Panc1 (cell line): ENCODE measurements at regions not wholly inside any gene's neighbourhood (a gene's known extent, or its start where the extent isn't known, plus 50 kb on each side); places are given as distances from the start of the nearest gene placed in this dataset.

ENCODE experiments used
- ATAC-seq: fragments of 200-7000 bp; cut with Tn5 transposase; 2 replicates; pipeline ENCODE4 v1.9.1; 2020; ENCODE audit warnings: mild to moderate bottlenecking, moderate library complexity
- BruUV-seq: library from RNA; stranded (reverse); fragments of 400-500 nt; replicated peaks from 2 replicates; lab custom pipeline; 2021; lab: Mats Ljungman, UMichigan
- CTCF ChIA-PET: fragments of 300-600 bp; sonication (Branson Sonifier 250); formaldehyde crosslinking; loops from one replicate; lab custom pipeline; 2022; ENCODE audit warnings: antibody characterized with exemption; lab: Charles Lee
- POLR2A ChIA-PET: fragments of 300-600 bp; sonication (Branson Sonifier 250); formaldehyde crosslinking; loops from one replicate; lab custom pipeline; 2022; ENCODE audit warnings: antibody characterized with exemption; lab: Charles Lee
- DNase-seq: peaks from one replicate; pipeline ENCODE4 v3.0.0-alpha.2; 2010; ENCODE audit warnings: low read depth, low spot score
- H3K27ac ChIP-seq: 2 replicates; pipeline ENCODE4 v1.5.1; 2011; ENCODE audit warnings: mild to moderate bottlenecking, low read length, inconsistent platforms
- H3K27me3 ChIP-seq: fragments of 200-500 bp; sonication (Bioruptor generic); 2 replicates; pipeline ENCODE4 v1.6.0; 2014; ENCODE audit warnings: low read length, inconsistent platforms; ENCODE audit not compliant: control insufficient read depth, insufficient read depth
- H3K36me3 ChIP-seq: fragments of 200-500 bp; sonication (Bioruptor generic); 2 replicates; pipeline ENCODE4 v1.5.1; 2014; ENCODE audit warnings: inconsistent platforms, mild to moderate bottlenecking, low read length, moderate library complexity; ENCODE audit not compliant: control insufficient read depth, insufficient read depth
- H3K4me1 ChIP-seq: 2 replicates; pipeline ENCODE4 v1.5.1; 2011; ENCODE audit warnings: inconsistent platforms, mild to moderate bottlenecking, low read length, moderate library complexity; ENCODE audit not compliant: control insufficient read depth, insufficient read depth
- H3K4me3 ChIP-seq, 2 experiments: 2 replicates each; pipeline ENCODE4 v1.5.1; 2011 to 2012; ENCODE audit warnings: low read depth in 2 of 2, low read length in 2 of 2, mild to moderate bottlenecking in 2 of 2, inconsistent platforms in 1 of 2, moderate library complexity in 1 of 2
- H3K9me3 ChIP-seq: fragments of 200-500 bp; sonication (Bioruptor generic); 2 replicates; pipeline ENCODE4 v1.5.1; 2014; ENCODE audit warnings: low read depth, mild to moderate bottlenecking, inconsistent platforms, low read length, moderate library complexity; ENCODE audit not compliant: control insufficient read depth, insufficient read depth
- POLR2AphosphoS5 ChIP-seq: IDR thresholded peaks from 2 replicates; pipeline ENCODE4 v1.6.1; 2012; ENCODE audit warnings: mild to moderate bottlenecking, low read depth, low read length, moderate library complexity
- SIN3A ChIP-seq: IDR thresholded peaks from 2 replicates; pipeline ENCODE4 v1.6.1; 2012; ENCODE audit warnings: low read depth, mild to moderate bottlenecking, low read length, moderate library complexity, borderline replicate concordance; ENCODE audit not compliant: insufficient read depth
- TCF7L2 ChIP-seq: IDR thresholded peaks from 2 replicates; pipeline ENCODE4 v1.6.1; 2011; ENCODE audit warnings: mild to moderate bottlenecking, low read depth, low read length, inconsistent platforms
- in situ Hi-C: cut with HindIII; loops from 2 replicates; pipeline ENCODE4 v1.10.0; 2016; ENCODE audit warnings: low sequenced_read_pairs, low pct_unique_long_range_greater_than_20kb
- intact Hi-C: fragments of 100-400 bp; cut with micrococcal nuclease; formaldehyde crosslinking; loops from one replicate; pipeline ENCODE4 v1.10.0; 2022; ENCODE audit not compliant: unreplicated experiment
- TF ChIP-seq, protein P1 (sequence below), 2 experiments: IDR thresholded peaks; 2 replicates each; pipeline ENCODE4 v1.6.1; 2011 to 2012; ENCODE audit warnings: low read depth in 2 of 2, control low read depth in 1 of 2, low read length in 1 of 2, mild to moderate bottlenecking in 1 of 2, moderate library complexity in 1 of 2; ENCODE audit not compliant: insufficient read depth in 1 of 2
- TF ChIP-seq, protein P2 (sequence below): fragments of 450-650 bp; IDR thresholded peaks from 2 replicates; pipeline ENCODE4 v1.5.1; 2017; ENCODE audit warnings: mild to moderate bottlenecking

DNA sequence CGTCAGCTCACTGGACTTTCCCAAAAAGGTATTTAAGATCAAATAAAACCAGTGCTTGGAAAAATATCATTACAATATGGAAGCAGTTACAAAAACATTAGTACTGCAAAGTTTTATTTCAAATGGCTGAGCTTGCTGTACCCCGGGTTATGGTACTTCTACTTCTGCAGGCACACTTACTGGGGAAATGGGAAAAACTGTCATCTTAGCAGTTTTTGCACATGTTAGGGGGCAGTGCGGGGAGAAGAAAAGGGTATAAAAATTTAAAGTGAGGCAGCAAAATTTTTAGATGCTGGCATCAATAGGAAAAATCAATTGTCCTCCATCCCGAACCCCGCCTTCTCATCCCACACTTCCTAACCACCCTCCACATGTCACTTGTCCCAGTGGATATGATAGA is 133.4 kb downstream of the ATG4C start:
- Histone ChIP-seq H3K9me3 (no peaks in the 10 kb centered on the region), H3K27ac (no peak overlapping the region), H3K4me1 (no peaks in the 10 kb centered on the region), H3K4me3 (no peak overlapping the region), H3K36me3 (no peaks in the 10 kb centered on the region), H3K27me3 (peaks cover 18% of the 10 kb centered on the region; the same call in 1 of the 2 replicates)
- in situ Hi-C loops (no loop called here), intact Hi-C loops (no loop called here)
- DNase-seq: no peak
- POLR2A ChIA-PET: interaction anchor here (0.7 kb wide), 1 partner anchor 14 kb away, joined by 3 read pairs; no protein-coding TSS in a partner anchor
- TF ChIP-seq, protein P1, sequence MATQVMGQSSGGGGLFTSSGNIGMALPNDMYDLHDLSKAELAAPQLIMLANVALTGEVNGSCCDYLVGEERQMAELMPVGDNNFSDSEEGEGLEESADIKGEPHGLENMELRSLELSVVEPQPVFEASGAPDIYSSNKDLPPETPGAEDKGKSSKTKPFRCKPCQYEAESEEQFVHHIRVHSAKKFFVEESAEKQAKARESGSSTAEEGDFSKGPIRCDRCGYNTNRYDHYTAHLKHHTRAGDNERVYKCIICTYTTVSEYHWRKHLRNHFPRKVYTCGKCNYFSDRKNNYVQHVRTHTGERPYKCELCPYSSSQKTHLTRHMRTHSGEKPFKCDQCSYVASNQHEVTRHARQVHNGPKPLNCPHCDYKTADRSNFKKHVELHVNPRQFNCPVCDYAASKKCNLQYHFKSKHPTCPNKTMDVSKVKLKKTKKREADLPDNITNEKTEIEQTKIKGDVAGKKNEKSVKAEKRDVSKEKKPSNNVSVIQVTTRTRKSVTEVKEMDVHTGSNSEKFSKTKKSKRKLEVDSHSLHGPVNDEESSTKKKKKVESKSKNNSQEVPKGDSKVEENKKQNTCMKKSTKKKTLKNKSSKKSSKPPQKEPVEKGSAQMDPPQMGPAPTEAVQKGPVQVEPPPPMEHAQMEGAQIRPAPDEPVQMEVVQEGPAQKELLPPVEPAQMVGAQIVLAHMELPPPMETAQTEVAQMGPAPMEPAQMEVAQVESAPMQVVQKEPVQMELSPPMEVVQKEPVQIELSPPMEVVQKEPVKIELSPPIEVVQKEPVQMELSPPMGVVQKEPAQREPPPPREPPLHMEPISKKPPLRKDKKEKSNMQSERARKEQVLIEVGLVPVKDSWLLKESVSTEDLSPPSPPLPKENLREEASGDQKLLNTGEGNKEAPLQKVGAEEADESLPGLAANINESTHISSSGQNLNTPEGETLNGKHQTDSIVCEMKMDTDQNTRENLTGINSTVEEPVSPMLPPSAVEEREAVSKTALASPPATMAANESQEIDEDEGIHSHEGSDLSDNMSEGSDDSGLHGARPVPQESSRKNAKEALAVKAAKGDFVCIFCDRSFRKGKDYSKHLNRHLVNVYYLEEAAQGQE (IDR thresholded peaks at IDR 0.05; ENCODE audit: insufficient read depth in 1 of 2, low read depth in 2 of 2, low read length in 1 of 2): no peak
- TF ChIP-seq TCF7L2 (no peak), SIN3A (no peak), POLR2AphosphoS5 (no peak)
- TF ChIP-seq, protein P2, sequence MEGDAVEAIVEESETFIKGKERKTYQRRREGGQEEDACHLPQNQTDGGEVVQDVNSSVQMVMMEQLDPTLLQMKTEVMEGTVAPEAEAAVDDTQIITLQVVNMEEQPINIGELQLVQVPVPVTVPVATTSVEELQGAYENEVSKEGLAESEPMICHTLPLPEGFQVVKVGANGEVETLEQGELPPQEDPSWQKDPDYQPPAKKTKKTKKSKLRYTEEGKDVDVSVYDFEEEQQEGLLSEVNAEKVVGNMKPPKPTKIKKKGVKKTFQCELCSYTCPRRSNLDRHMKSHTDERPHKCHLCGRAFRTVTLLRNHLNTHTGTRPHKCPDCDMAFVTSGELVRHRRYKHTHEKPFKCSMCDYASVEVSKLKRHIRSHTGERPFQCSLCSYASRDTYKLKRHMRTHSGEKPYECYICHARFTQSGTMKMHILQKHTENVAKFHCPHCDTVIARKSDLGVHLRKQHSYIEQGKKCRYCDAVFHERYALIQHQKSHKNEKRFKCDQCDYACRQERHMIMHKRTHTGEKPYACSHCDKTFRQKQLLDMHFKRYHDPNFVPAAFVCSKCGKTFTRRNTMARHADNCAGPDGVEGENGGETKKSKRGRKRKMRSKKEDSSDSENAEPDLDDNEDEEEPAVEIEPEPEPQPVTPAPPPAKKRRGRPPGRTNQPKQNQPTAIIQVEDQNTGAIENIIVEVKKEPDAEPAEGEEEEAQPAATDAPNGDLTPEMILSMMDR: no peak
- CTCF ChIA-PET: no interaction called here
- no peak for ATAC-seq
- BruUV-seq: no TSS peak

DNA sequence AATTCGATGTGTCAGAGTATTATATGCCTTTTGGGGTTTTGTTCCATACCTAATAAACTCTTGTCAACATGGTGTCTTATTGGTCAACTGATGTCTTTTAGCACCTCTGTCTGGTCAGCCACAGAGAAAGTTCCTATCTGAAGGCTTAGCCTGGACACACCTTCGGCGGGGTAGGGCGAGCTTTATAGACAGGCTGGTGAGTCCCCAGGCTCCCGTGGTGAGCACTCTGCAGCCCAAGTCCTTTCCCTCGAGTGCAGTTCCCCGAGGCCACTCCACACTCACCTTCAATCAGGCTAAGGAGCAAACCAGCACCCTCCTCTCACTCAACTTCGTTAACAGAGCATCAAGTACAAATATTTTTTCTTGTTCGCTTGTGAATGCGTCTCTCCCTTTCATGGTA is 133.9 kb downstream of the ATG4C start:
- ATAC-seq: no peak
- no peaks in the 10 kb centered on the region for H3K36me3 ChIP-seq
- no peaks in the 10 kb centered on the region for H3K4me1 ChIP-seq
- no peak overlapping the region for H3K27ac ChIP-seq
- H3K27me3 ChIP-seq: peaks cover 18% of the 10 kb centered on the region; the same call in 1 of the 2 replicates
- H3K4me3 ChIP-seq: no peak overlapping the region
- in situ Hi-C loops (no loop called here), intact Hi-C loops (no loop called here)
- TF ChIP-seq, protein P1 (IDR thresholded peaks at IDR 0.05; ENCODE audit: insufficient read depth in 1 of 2, low read depth in 2 of 2, low read length in 1 of 2): no peak
- TF ChIP-seq TCF7L2 (no peak), SIN3A (no peak), POLR2AphosphoS5 (no peak)
- TF ChIP-seq, protein P2: no peak
- H3K9me3 ChIP-seq: no peaks in the 10 kb centered on the region
- ChIA-PET POLR2A (no interaction called here), CTCF (no interaction called here)
- no TSS peak for BruUV-seq
- DNase-seq: no peak
